ENCODE measurements at regions not wholly inside any gene's neighbourhood (a gene's known extent, or its start where the extent isn't known, plus 50 kb on each side); places are given as distances from the start of the nearest gene placed in this dataset.

DNA sequence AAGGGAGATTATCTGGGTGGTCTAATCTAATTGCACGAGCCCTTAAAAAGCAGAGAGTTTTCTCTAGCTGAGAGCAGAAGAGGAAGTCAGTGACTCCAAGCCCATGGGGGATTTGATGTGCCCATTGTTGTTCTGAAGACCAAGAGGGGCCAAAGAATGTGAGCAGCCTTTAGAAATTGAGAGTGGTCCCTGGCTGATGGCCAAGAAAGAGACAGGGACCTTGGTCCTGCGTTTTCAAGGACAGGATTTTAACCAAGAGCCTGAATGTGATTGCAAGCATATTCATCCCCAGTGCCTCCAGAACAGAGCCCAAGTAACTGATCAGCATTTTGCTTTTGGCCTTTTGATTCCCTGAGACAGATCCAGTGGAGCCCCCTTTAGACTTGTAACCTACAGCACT is 1353.9 kb downstream of the AACS start:
- H3K9me2 ChIP-seq (ENCODE audit: insufficient read depth): no peaks in the 10 kb centered on the region
- intact Hi-C loops (cut with micrococcal nuclease; ENCODE audit: unreplicated experiment): no loop called here
- no TSS peak for BruUV-seq (replicated peaks)
- ChIA-PET POLR2A (ENCODE audit: unreplicated experiment) (no interaction called here), CTCF (interaction anchor here (0.5 kb wide), 1 partner anchor 58 kb away, joined by 5 read pairs; no protein-coding TSS in a partner anchor)
- no peaks in the 10 kb centered on the region for H3K79me2 ChIP-seq (ENCODE audit: low read depth)
- no peak overlapping the region for H3K4me3 ChIP-seq
- no peaks in the 10 kb centered on the region for H3K27me3 ChIP-seq (ENCODE audit: insufficient read depth, low read depth)
- H3K9me3 ChIP-seq (ENCODE audit: insufficient read depth, low read depth): no peaks in the 10 kb centered on the region
- no peak overlapping the region for H3K4me2 ChIP-seq
- H2AFZ ChIP-seq: no peak overlapping the region
- no peak for DNase-seq
- H3K27ac ChIP-seq: no peak overlapping the region
- no peak for TF ChIP-seq EZH2 (IDR thresholded peaks at IDR 0.05; ENCODE audit: low read depth)
- TF ChIP-seq, protein P1, sequence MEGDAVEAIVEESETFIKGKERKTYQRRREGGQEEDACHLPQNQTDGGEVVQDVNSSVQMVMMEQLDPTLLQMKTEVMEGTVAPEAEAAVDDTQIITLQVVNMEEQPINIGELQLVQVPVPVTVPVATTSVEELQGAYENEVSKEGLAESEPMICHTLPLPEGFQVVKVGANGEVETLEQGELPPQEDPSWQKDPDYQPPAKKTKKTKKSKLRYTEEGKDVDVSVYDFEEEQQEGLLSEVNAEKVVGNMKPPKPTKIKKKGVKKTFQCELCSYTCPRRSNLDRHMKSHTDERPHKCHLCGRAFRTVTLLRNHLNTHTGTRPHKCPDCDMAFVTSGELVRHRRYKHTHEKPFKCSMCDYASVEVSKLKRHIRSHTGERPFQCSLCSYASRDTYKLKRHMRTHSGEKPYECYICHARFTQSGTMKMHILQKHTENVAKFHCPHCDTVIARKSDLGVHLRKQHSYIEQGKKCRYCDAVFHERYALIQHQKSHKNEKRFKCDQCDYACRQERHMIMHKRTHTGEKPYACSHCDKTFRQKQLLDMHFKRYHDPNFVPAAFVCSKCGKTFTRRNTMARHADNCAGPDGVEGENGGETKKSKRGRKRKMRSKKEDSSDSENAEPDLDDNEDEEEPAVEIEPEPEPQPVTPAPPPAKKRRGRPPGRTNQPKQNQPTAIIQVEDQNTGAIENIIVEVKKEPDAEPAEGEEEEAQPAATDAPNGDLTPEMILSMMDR (conservative IDR thresholded peaks at IDR 0.05): no peak
- no peaks in the 10 kb centered on the region for H3K4me1 ChIP-seq (replicated peaks; ENCODE audit: insufficient read depth)
- no peaks in the 10 kb centered on the region for H3K36me3 ChIP-seq (ENCODE audit: low read depth)
- H4K20me1 ChIP-seq (ENCODE audit: insufficient read depth): no peaks in the 10 kb centered on the region
- no peaks in the 10 kb centered on the region for H3F3A ChIP-seq (ENCODE audit: insufficient read depth, low read depth)

DNA sequence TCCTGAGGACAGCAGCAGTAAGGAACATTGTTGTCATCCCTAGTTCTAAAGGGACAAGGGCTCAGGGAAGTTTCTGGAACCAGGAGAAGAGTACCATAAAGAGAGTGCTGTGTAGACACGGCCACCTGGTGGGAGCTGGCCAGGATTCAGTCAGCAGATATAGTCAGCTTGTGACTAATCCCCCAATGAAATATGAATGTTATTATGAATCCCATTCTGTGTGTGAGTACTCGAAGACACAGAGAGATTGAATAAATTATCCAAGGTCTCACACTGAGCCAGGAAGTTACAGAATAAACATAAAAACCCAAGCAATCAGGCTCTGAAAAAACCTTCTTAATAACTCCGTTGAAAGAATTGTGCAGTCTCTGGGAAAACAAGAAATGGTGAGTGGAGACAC is 1359.5 kb downstream of the AACS start:
- intact Hi-C loops (cut with micrococcal nuclease; ENCODE audit: unreplicated experiment): no loop called here
- Histone ChIP-seq H3K4me1 (replicated peaks; ENCODE audit: insufficient read depth) (no peaks in the 10 kb centered on the region), H3K27ac (no peak overlapping the region), H3K36me3 (ENCODE audit: low read depth) (no peaks in the 10 kb centered on the region), H3K79me2 (ENCODE audit: low read depth) (no peaks in the 10 kb centered on the region), H4K20me1 (ENCODE audit: insufficient read depth) (no peaks in the 10 kb centered on the region), H3K9me3 (ENCODE audit: insufficient read depth, low read depth) (no peaks in the 10 kb centered on the region), H3K27me3 (ENCODE audit: insufficient read depth, low read depth) (no peaks in the 10 kb centered on the region), H3K4me2 (no peak overlapping the region), H3F3A (ENCODE audit: insufficient read depth, low read depth) (no peaks in the 10 kb centered on the region), H3K4me3 (no peak overlapping the region), H2AFZ (no peak overlapping the region), H3K9me2 (ENCODE audit: insufficient read depth) (no peaks in the 10 kb centered on the region)
- ChIA-PET POLR2A (ENCODE audit: unreplicated experiment) (no interaction called here), CTCF (no interaction called here)
- BruUV-seq (replicated peaks): no TSS peak
- DNase-seq: no peak
- TF ChIP-seq, protein P1 (conservative IDR thresholded peaks at IDR 0.05): no peak
- no peak for TF ChIP-seq EZH2 (IDR thresholded peaks at IDR 0.05; ENCODE audit: low read depth)

- H2AFZ ChIP-seq: no peak overlapping the region
- no peaks in the 10 kb centered on the region for H4K20me1 ChIP-seq (ENCODE audit: insufficient read depth)
- no TSS peak for BruUV-seq (replicated peaks)
- H3K79me2 ChIP-seq (ENCODE audit: low read depth): no peaks in the 10 kb centered on the region
- intact Hi-C loops (cut with micrococcal nuclease; ENCODE audit: unreplicated experiment): no loop called here
- no peaks in the 10 kb centered on the region for H3K4me1 ChIP-seq (replicated peaks; ENCODE audit: insufficient read depth)
- H3K9me3 ChIP-seq (ENCODE audit: insufficient read depth, low read depth): no peaks in the 10 kb centered on the region
- ChIA-PET POLR2A (ENCODE audit: unreplicated experiment) (no interaction called here), CTCF (no interaction called here)
- no peaks in the 10 kb centered on the region for H3K9me2 ChIP-seq (ENCODE audit: insufficient read depth)
- no peak overlapping the region for H3K4me3 ChIP-seq
- no peak overlapping the region for H3K4me2 ChIP-seq
- TF ChIP-seq EZH2 (IDR thresholded peaks at IDR 0.05; ENCODE audit: low read depth): no peak
- TF ChIP-seq, protein P1 (conservative IDR thresholded peaks at IDR 0.05): no peak
- no peak for DNase-seq
- no peak overlapping the region for H3K27ac ChIP-seq
- H3F3A ChIP-seq (ENCODE audit: insufficient read depth, low read depth): no peaks in the 10 kb centered on the region
- no peaks in the 10 kb centered on the region for H3K27me3 ChIP-seq (ENCODE audit: insufficient read depth, low read depth)
- H3K36me3 ChIP-seq (ENCODE audit: low read depth): no peaks in the 10 kb centered on the region
These were observed 1360.0 kb downstream of the AACS start for GRCh38 chr12:126425264-126425663.
